Mesothelial cell of epicardium (in vitro differentiated cells): ENCODE measurements at regions not wholly inside any gene's neighbourhood (a gene's known extent, or its start where the extent isn't known, plus 50 kb on each side); places are given as distances from the start of the nearest gene placed in this dataset.

ENCODE experiments used
- DNase-seq, 2 experiments: peaks; one replicate each; pipeline ENCODE4 v3.0.0; 2021; ENCODE audit warnings: low spot score in 2 of 2; ENCODE audit not compliant: unreplicated experiment in 2 of 2
- H3K27ac Mint-ChIP-seq: 2 replicates; pipeline ENCODE4 v1.8.0; 2021; ENCODE audit warnings: mixed read lengths
- H3K27me3 Mint-ChIP-seq: 2 replicates; pipeline ENCODE4 v1.8.0; 2021; ENCODE audit warnings: low read depth, mixed read lengths
- H3K36me3 Mint-ChIP-seq: 2 replicates; pipeline ENCODE4 v1.8.0; 2021; ENCODE audit warnings: mixed read lengths
- H3K4me1 Mint-ChIP-seq: 2 replicates; pipeline ENCODE4 v1.8.0; 2021; ENCODE audit warnings: mixed read lengths
- H3K4me3 Mint-ChIP-seq: 2 replicates; pipeline ENCODE4 v1.8.0; 2021; ENCODE audit warnings: mild to moderate bottlenecking, moderate library complexity, mixed read lengths
- H3K9me3 Mint-ChIP-seq: 2 replicates; pipeline ENCODE4 v1.8.0; 2021; ENCODE audit warnings: mixed read lengths
- CTCF ChIP-seq: fragments of 200-600 bp; sonication (generic); IDR thresholded peaks from one replicate; pipeline ENCODE4 v1.5.0; 2021; ENCODE audit warnings: antibody characterized with exemption; ENCODE audit not compliant: unreplicated experiment

- no peak for DNase-seq
- no peak overlapping the region for H3K4me3 Mint-ChIP-seq
- peaks cover 17% of the 10 kb centered on the region for H3K27me3 Mint-ChIP-seq
- no peaks in the 10 kb centered on the region for H3K4me1 Mint-ChIP-seq
- TF ChIP-seq CTCF, result no peak
- no peaks in the 10 kb centered on the region for H3K36me3 Mint-ChIP-seq
- no peaks in the 10 kb centered on the region for H3K9me3 Mint-ChIP-seq
- H3K27ac Mint-ChIP-seq, result no peak overlapping the region
These were observed 400.5 kb downstream of the GPATCH2 start for GRCh38 chr1:217230412-217230811.

- H3K27ac Mint-ChIP-seq, result no peak overlapping the region
- no peaks in the 10 kb centered on the region for H3K36me3 Mint-ChIP-seq
- H3K27me3 Mint-ChIP-seq, result peaks cover 13% of the 10 kb centered on the region
- no peaks in the 10 kb centered on the region for H3K4me1 Mint-ChIP-seq
- H3K9me3 Mint-ChIP-seq, result no peaks in the 10 kb centered on the region
- TF ChIP-seq CTCF, result no peak
- DNase-seq, result no peak
- H3K4me3 Mint-ChIP-seq, result no peak overlapping the region
These were observed 402.2 kb downstream of the GPATCH2 start for GRCh38 chr1:217228689-217229088.

- no peak for DNase-seq
- TF ChIP-seq CTCF, result no peak
- H3K36me3 Mint-ChIP-seq, result no peaks in the 10 kb centered on the region
- H3K4me3 Mint-ChIP-seq, result no peak overlapping the region
- peaks cover 7% of the 10 kb centered on the region for H3K27me3 Mint-ChIP-seq
- no peaks in the 10 kb centered on the region for H3K9me3 Mint-ChIP-seq
- H3K4me1 Mint-ChIP-seq, result no peaks in the 10 kb centered on the region
- H3K27ac Mint-ChIP-seq, result no peak overlapping the region
These were observed 406.7 kb downstream of the GPATCH2 start for GRCh38 chr1:217224201-217224600.

- no peak for TF ChIP-seq CTCF
- DNase-seq, result no peak
- Mint-ChIP-seq H3K27me3 (peaks cover 4% of the 10 kb centered on the region), H3K9me3 (no peaks in the 10 kb centered on the region), H3K36me3 (no peaks in the 10 kb centered on the region), H3K4me1 (no peaks in the 10 kb centered on the region), H3K27ac (no peak overlapping the region), H3K4me3 (no peak overlapping the region)
These were observed 416.3 kb downstream of the GPATCH2 start for GRCh38 chr1:217214551-217214950.

GRCh38 chr1:217211486-217211885, 419.4 kb downstream of the GPATCH2 start:
- no peak for TF ChIP-seq CTCF
- Mint-ChIP-seq H3K9me3 (peaks cover 10% of the 10 kb centered on the region), H3K27ac (no peak overlapping the region), H3K4me1 (no peaks in the 10 kb centered on the region), H3K4me3 (no peak overlapping the region), H3K27me3 (peaks cover 2% of the 10 kb centered on the region), H3K36me3 (no peaks in the 10 kb centered on the region)
- no peak for DNase-seq

GRCh38 chr1:217205578-217205977, 425.3 kb downstream of the GPATCH2 start:
- H3K4me3 Mint-ChIP-seq, result no peak overlapping the region
- no peak overlapping the region for H3K27ac Mint-ChIP-seq
- TF ChIP-seq CTCF, result no peak
- H3K27me3 Mint-ChIP-seq, result no peaks in the 10 kb centered on the region
- H3K4me1 Mint-ChIP-seq, result no peaks in the 10 kb centered on the region
- peaks cover 21% of the 10 kb centered on the region for H3K9me3 Mint-ChIP-seq
- no peaks in the 10 kb centered on the region for H3K36me3 Mint-ChIP-seq
- no peak for DNase-seq
